ENCODE measurements at regions not wholly inside any gene's neighbourhood (a gene's known extent, or its start where the extent isn't known, plus 50 kb on each side); places are given as distances from the start of the nearest gene placed in this dataset.
A peak's percentile ranks its signal among the peaks of the same experiment; 100 is the strongest.

DNA sequence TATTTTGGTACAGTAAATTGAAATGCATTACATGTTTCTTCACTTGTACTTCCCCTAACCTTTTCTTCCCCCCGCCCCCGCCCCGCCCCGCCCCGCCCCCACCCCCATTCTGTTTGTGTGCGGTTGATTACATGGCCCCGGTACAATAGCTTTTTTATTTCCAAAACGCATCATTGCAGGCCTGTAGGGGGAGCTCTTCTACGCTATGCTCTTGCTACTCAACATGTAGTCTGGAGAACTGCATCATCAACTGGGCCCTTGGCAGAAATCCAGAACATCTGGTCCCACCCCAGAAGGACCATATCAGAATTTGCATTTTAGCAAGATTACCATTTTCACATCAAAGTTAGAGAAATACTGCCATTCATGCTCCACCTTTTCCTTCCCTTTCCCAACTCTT, 333.3 kb upstream of the DDX53 start:
- TF ChIP-seq, protein P1, sequence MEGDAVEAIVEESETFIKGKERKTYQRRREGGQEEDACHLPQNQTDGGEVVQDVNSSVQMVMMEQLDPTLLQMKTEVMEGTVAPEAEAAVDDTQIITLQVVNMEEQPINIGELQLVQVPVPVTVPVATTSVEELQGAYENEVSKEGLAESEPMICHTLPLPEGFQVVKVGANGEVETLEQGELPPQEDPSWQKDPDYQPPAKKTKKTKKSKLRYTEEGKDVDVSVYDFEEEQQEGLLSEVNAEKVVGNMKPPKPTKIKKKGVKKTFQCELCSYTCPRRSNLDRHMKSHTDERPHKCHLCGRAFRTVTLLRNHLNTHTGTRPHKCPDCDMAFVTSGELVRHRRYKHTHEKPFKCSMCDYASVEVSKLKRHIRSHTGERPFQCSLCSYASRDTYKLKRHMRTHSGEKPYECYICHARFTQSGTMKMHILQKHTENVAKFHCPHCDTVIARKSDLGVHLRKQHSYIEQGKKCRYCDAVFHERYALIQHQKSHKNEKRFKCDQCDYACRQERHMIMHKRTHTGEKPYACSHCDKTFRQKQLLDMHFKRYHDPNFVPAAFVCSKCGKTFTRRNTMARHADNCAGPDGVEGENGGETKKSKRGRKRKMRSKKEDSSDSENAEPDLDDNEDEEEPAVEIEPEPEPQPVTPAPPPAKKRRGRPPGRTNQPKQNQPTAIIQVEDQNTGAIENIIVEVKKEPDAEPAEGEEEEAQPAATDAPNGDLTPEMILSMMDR (IDR thresholded peaks at IDR 0.05; ENCODE audit: extremely low read depth in 1 of 2, insufficient read depth in 1 of 2, low read depth in 1 of 2, low read length in 2 of 2), result peak in 1 of 2 donors; percentile 26
- no peak for TF ChIP-seq POLR2A (IDR thresholded peaks at IDR 0.05; ENCODE audit: low read depth, low read length)
- TF ChIP-seq FOS (IDR thresholded peaks at IDR 0.05; ENCODE audit: borderline replicate concordance, insufficient read depth, low read length), result no peak
- TF ChIP-seq JUN (IDR thresholded peaks at IDR 0.05; ENCODE audit: borderline replicate concordance, insufficient read depth, insufficient read length, low read depth), result no peak
- no peak for TF ChIP-seq EZH2 (IDR thresholded peaks at IDR 0.05; ENCODE audit: borderline replicate concordance, low read depth, low read length, severe bottlenecking)
- no peak for TF ChIP-seq POLR2AphosphoS5 (IDR thresholded peaks at IDR 0.05; ENCODE audit: insufficient read depth, low read depth, low read length)
